Transverse colon (tissue), 4 donors: ENCODE measurements at regions not wholly inside any gene's neighbourhood (a gene's known extent, or its start where the extent isn't known, plus 50 kb on each side); places are given as distances from the start of the nearest gene placed in this dataset.

ENCODE experiments used
- DNase-seq: peaks from one replicate; pipeline ENCODE4 v3.0.0-alpha.2; 2019
- H3K27ac ChIP-seq, 4 donors: fragments of 200-600 bp; sonication (generic); 2 replicates each; pipeline ENCODE4 v1.5.1; 2016 to 2018; ENCODE audit warnings: inconsistent platforms in 4 of 4
- H3K27me3 ChIP-seq: fragments of 200-600 bp; sonication (generic); 2 replicates; pipeline ENCODE4 v1.5.1; 2017; ENCODE audit warnings: inconsistent platforms
- H3K36me3 ChIP-seq, 4 donors: fragments of 200-600 bp; sonication (generic); 2 replicates each; pipeline ENCODE4 v1.5.1; 2017 to 2019; ENCODE audit warnings: inconsistent platforms in 4 of 4
- H3K4me1 ChIP-seq, 4 donors: fragments of 200-600 bp; sonication (generic); 2 replicates each; pipeline ENCODE4 v1.5.1; 2017 to 2020; ENCODE audit warnings: inconsistent platforms in 4 of 4
- H3K4me3 ChIP-seq, 4 donors: fragments of 200-600 bp; sonication (generic); 1 replicate in 1 of 4; 2 replicates in 3 of 4; pipeline versions ENCODE4 v1.5.1 to v1.6.1; 2017 to 2019; ENCODE audit warnings: inconsistent platforms in 4 of 4
- H3K9me3 ChIP-seq, 2 donors: fragments of 200-600 bp; sonication (generic); 2 replicates each; pipeline ENCODE4 v1.5.1; 2017 to 2019; ENCODE audit warnings: inconsistent platforms in 2 of 2
- CTCF ChIP-seq, 5 experiments: fragments of 200-600 bp in 3 of 5; fragments of 450-650 bp in 2 of 5; sonication (generic) in 3 of 5; IDR thresholded peaks; 1 replicate in 2 of 5; 2 replicates in 3 of 5; pipeline ENCODE4 v1.5.1; 2016 to 2017; ENCODE audit warnings: antibody characterized with exemption in 5 of 5, inconsistent platforms in 3 of 5, mild to moderate bottlenecking in 2 of 5, moderate library complexity in 1 of 5
- EP300 ChIP-seq: sonication (generic); formaldehyde crosslinking; IDR thresholded peaks from one replicate; pipeline ENCODE4 v1.6.1; 2017; ENCODE audit warnings: antibody characterized with exemption, low read depth
- POLR2A ChIP-seq: fragments of 450-650 bp; IDR thresholded peaks from one replicate; pipeline ENCODE4 v1.6.1; 2016; ENCODE audit warnings: antibody characterized with exemption, mild to moderate bottlenecking, moderate library complexity
- POLR2AphosphoS5 ChIP-seq, 3 donors: sonication (generic); formaldehyde crosslinking; IDR thresholded peaks; one replicate each; pipeline ENCODE4 v1.6.1; 2016; ENCODE audit warnings: antibody characterized with exemption in 3 of 3
- WGBS, 2 donors: methylation state at CpG; one replicate each; pipeline ENCODE4 v1.1.5; 2018; ENCODE audit warnings: low coverage in 1 of 2; 5-methylcytosine and 5-hydroxymethylcytosine counted together
- in situ Hi-C, 4 donors: fragments of 200-750 bp; cut with MboI; loops; one replicate each; pipeline versions ENCODE4 v1.15.0 to v1.15.1; 2017; ENCODE audit warnings: low sequenced_read_pairs in 3 of 4, low pct_ligation_motif_present in 1 of 4, low pct_unique_long_range_greater_than_20kb in 1 of 4
- intact Hi-C: fragments of 100-400 bp; cut with DNase I; formaldehyde crosslinking; loops from one replicate; pipeline ENCODE4 v1.15.1; 2023; ENCODE audit warnings: low total_unique reads

- WGBS, 2 donors, result 43 to 75% methylated on average over 6 of the region's 6 CpGs
- intact Hi-C loops, result no loop called here
- H3K36me3 ChIP-seq, result no peaks in the 10 kb centered on the region
- H3K27me3 ChIP-seq, result no peaks in the 10 kb centered on the region
- no peak overlapping the region for H3K27ac ChIP-seq
- no peak for DNase-seq
- TF ChIP-seq EP300 (no peak), CTCF (IDR thresholded peaks at IDR 0.05) (no peak), POLR2AphosphoS5 (IDR thresholded peaks at IDR 0.05) (no peak), POLR2A (no peak)
- no peaks in the 10 kb centered on the region for H3K4me1 ChIP-seq
- no peak overlapping the region for H3K4me3 ChIP-seq
- H3K9me3 ChIP-seq, result no peaks in the 10 kb centered on the region
- in situ Hi-C loops, result no loop called here
Observed at GRCh38 chr20:55437798-55438415, 567.4 kb downstream of the CBLN4 start.

- intact Hi-C loops, result no loop called here
- Histone ChIP-seq H3K4me3 (no peak overlapping the region), H3K4me1 (no peaks in the 10 kb centered on the region), H3K27ac (no peak overlapping the region), H3K27me3 (no peaks in the 10 kb centered on the region), H3K9me3 (no peaks in the 10 kb centered on the region), H3K36me3 (no peaks in the 10 kb centered on the region)
- DNase-seq, result no peak
- 60 to 63% methylated on average over 1 to 3 of the region's 3 CpGs for WGBS, 2 donors
- in situ Hi-C loops, result loop anchor here in 3 of 4 donors (25.0 kb wide), 1 partner anchor 737 kb away; no protein-coding TSS in a partner anchor
- TF ChIP-seq CTCF (IDR thresholded peaks at IDR 0.05), result no peak
- no peak for TF ChIP-seq POLR2AphosphoS5 (IDR thresholded peaks at IDR 0.05)
- TF ChIP-seq POLR2A, result no peak
- TF ChIP-seq EP300, result no peak
Observed at GRCh38 chr20:55424968-55425367, 580.4 kb downstream of the CBLN4 start.

- Histone ChIP-seq H3K27ac (no peak overlapping the region), H3K27me3 (no peaks in the 10 kb centered on the region), H3K4me1 (no peaks in the 10 kb centered on the region), H3K9me3 (no peaks in the 10 kb centered on the region), H3K36me3 (no peaks in the 10 kb centered on the region), H3K4me3 (no peak overlapping the region)
- no peak for DNase-seq
- intact Hi-C loops, result no loop called here
- TF ChIP-seq EP300 (no peak), POLR2AphosphoS5 (IDR thresholded peaks at IDR 0.05) (no peak), POLR2A (no peak), CTCF (IDR thresholded peaks at IDR 0.05) (no peak)
- 26% methylated on average over 3 of the region's 3 CpGs; no CpG with 5 or more reads in 1 of the 2 donors for WGBS, 2 donors
- in situ Hi-C loops, result loop anchor here in 3 of 4 donors (25.0 kb wide), 1 partner anchor 738 kb away; no protein-coding TSS in a partner anchor
Observed at GRCh38 chr20:55424476-55424875, 580.8 kb downstream of the CBLN4 start.

- Histone ChIP-seq H3K36me3 (no peaks in the 10 kb centered on the region), H3K4me1 (peaks cover 0 to 9% (median 2%) of the 10 kb centered on the region in 4 donors), H3K27ac (no peak overlapping the region), H3K4me3 (no peak overlapping the region), H3K9me3 (no peaks in the 10 kb centered on the region), H3K27me3 (no peaks in the 10 kb centered on the region)
- in situ Hi-C loops (loop anchor here in 3 of 4 donors (25.0 kb wide), 1 partner anchor 744 kb away; no protein-coding TSS in a partner anchor), intact Hi-C loops (no loop called here)
- TF ChIP-seq EP300, result no peak
- no peak for TF ChIP-seq POLR2A
- no peak for TF ChIP-seq CTCF (IDR thresholded peaks at IDR 0.05)
- no peak for TF ChIP-seq POLR2AphosphoS5 (IDR thresholded peaks at IDR 0.05)
- DNase-seq, result no peak
- 13 to 47% methylated on average over 1 of the region's 1 CpG for WGBS, 2 donors
Observed at GRCh38 chr20:55417836-55418235, 587.5 kb downstream of the CBLN4 start.
